ENCODE measurements at regions not wholly inside any gene's neighbourhood (a gene's known extent, or its start where the extent isn't known, plus 50 kb on each side); places are given as distances from the start of the nearest gene placed in this dataset.

- in situ Hi-C loops (cut with MboI; ENCODE audit: low sequenced_read_pairs) = no loop called here
Observed at GRCh38 chr2:221097568-221097915, 474.6 kb downstream of the EPHA4 start.

DNA sequence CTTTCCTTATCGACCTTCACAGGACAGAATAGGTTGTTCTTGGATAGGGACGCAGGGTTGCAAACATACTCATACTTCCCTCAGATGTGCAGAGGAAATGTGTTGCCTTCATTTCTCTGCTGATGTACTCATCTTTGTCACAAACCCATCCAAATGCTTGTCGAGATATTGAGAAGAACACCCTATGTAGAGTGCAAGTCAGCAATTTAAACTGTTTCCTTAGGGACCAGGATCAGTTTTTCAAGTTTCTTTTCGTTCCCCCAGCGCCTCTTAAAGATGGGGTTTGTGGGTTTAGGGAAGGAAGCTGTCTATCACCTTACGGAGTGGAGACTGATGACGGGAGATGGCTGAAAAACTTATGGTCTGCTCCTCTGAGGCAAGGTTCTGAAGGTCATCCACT lies 474.2 kb downstream of the EPHA4 start:
- in situ Hi-C loops (cut with MboI; ENCODE audit: low sequenced_read_pairs) = no loop called here

DNA sequence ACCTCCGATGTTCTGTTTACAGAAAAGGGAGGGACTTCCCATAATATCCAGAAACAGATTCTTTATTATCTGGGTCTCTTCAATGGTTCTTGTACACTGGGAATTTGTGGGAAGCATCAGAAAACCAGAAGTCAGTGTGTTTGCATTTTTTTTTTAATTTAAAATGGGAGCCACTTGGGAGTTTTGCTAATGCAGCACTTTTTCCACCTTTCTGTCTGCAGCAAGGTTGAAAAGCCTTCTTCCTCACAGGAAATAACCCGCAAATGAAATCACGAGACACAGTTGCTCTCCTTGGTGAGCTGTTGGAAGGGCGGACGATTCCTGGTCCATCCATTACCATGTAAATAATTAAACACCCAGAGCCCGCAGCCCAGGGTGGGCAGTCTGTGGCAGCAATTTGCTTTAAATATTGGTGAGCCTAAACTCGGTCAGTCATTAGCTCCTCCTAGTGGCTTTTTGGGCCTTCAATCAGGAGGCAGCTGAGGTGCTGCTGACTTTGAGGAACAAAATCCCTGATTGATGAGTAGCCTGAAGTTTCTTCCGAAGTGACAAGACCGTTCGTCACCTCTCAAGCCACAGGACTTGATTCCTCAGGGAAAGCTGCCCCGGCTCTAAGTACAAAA lies 471.5 kb downstream of the EPHA4 start:
- in situ Hi-C loops (cut with MboI; ENCODE audit: low sequenced_read_pairs) = no loop called here

GRCh38 chr2:221102896-221103688 lies 469.0 kb downstream of the EPHA4 start:
- in situ Hi-C loops (cut with MboI; ENCODE audit: low sequenced_read_pairs) = no loop called here

DNA sequence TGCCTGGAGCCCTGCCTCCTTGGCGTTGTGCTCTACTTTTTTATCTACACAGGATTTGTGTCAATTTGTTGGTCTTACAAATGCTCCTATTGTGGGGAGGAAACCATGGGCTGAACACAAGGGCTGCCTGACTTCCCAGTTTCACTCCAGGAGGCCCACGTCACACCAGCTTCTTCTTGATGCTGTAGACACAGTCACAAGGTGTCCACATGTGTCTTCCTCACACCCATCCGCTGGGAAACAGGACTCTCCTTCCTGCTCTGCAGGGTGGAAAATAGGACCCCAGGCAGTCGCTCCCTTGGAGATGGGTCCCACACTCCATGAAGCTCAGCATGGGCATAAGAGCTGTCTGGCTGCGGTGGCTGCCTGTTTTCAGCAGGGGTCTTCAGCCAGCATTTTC lies 468.2 kb downstream of the EPHA4 start:
- in situ Hi-C loops (cut with MboI; ENCODE audit: low sequenced_read_pairs) = no loop called here

- in situ Hi-C loops (cut with MboI; ENCODE audit: low sequenced_read_pairs) = no loop called here
Observed at GRCh38 chr2:221104361-221104811, 467.7 kb downstream of the EPHA4 start.

DNA sequence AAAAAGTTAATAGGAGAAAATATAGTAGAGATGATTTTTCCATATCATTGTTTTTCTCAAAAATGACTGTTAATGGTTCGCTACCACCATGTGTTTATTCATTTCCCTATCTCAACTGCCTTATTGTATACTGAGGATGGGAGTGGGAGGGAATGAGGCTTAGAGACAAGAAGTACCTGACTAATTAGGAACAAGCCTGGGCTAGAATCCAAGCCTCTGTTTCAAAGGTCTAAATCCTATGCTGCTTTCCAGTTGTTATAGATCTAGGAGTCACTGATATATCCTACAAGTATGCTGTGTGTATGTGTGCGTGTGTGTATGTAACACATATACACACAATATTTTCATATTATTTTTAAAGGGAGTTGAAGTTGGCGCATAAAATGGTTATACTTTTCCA lies 465.9 kb downstream of the EPHA4 start:
- in situ Hi-C loops (cut with MboI; ENCODE audit: low sequenced_read_pairs) = no loop called here

GRCh38 chr2:221107424-221107823 lies 464.7 kb downstream of the EPHA4 start:
- in situ Hi-C loops (cut with MboI; ENCODE audit: low sequenced_read_pairs) = no loop called here

DNA sequence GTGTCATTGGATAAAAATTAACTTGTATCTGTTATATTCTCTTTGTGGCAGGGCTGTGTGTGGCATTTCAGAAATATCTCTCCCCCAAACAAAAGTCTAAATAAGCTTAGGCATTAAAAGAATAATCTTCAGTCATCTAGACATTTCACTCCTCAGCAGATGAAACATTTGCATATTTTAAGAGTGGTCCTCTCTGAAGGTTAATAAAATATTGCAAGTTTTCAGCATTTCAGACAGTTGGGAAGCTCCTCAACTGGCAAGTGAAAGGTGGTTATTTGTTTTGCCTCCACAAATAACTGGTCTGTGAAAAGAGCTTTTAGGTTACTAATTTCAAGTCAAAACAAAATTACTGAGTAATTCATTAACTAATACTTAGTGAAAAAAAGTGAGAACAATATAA lies 462.6 kb downstream of the EPHA4 start:
- in situ Hi-C loops (cut with MboI; ENCODE audit: low sequenced_read_pairs) = no loop called here

DNA sequence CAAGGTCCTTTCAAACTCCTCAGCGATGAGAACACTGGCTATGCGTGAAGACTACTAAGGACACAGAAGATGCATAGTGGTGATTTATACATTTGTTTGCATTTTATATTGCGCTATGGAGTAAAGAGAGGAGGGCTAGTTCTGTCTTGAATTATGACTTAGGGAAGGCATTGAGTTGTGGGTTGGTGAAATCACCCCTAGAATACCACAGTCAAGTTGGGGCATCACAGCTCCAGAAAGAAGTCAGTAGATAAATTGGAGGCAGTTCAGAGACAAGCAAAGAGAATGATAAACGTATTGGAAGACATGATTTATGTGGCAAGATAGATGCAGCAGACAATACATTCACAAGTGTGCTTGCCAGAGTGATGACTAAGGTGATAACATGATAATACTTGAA lies 460.4 kb downstream of the EPHA4 start:
- in situ Hi-C loops (cut with MboI; ENCODE audit: low sequenced_read_pairs) = no loop called here

DNA sequence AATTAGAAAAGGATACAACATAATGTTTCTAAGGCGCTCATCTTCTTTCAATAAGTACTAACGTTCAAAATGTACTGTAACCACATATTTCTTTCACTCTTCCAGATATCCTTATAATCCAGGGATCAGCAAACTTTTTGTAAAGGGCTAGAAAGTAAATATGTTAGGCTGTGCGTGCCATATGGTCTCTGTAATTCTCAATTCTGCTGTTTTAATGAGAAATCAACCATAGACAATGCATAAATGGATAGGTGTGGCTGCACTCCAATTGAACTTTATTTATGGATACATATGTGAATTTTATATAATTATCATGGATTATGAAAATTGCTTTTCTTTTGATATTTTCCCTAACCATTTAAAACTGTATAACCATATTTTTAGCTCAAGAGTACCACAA lies 459.4 kb downstream of the EPHA4 start:
- in situ Hi-C loops (cut with MboI; ENCODE audit: low sequenced_read_pairs) = no loop called here

DNA sequence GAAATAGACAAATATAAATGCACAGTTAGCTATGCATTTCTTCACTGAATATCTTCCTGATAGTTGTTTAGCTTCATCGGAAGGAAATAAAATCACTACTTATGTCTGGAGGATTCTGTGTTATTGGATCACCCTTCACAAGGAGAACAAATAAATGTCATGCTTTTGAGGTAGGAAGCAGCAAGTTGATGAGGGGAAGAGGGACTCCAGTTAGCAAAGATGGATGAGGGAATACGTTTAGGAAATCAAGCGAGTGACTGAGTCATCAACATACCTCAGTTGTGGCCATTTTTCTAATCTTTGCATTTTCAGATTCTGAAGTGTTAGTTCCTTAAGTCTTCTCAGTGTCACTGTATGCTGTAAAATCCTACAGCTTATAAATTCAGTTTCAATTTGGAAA lies 456.2 kb downstream of the EPHA4 start:
- in situ Hi-C loops (cut with MboI; ENCODE audit: low sequenced_read_pairs) = no loop called here

DNA sequence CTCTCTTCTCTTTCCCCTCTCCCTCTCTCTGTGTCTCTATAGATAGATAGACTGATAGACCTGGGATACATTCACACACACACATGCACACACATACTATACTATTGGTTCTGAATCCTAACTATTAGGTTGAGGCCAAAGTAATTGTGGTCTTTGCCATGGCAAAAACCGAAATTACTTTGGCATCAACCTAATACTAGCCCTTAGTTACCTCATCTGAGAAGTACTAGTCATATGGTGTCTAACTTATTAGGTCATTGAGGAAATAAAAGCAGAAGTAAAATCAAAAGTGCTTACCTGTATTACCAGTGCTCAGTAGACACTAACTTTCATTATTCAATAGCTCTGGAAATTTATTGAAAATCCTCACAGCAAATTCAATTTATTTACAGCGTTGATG lies 451.5 kb downstream of the EPHA4 start:
- in situ Hi-C loops (cut with MboI; ENCODE audit: low sequenced_read_pairs) = no loop called here

DNA sequence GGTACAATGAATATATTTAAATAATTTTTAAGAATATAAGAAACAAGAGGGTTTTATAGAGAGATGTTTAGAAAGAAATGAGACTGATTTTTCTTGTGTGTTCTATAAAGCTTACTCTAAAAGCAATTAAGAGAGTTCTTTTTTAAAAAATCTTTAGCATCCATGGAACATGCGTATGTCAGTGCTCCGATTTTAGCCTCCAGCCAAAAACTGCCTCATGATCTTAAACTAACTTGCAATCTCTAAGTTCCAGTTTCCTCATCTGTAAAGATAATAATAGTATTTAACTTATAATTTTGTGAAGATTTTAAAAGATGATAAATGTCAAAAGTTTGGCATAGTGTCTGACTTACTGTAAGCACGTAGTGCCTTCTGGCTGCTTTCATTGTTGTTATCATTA lies 448.7 kb downstream of the EPHA4 start:
- in situ Hi-C loops (cut with MboI; ENCODE audit: low sequenced_read_pairs) = no loop called here

GRCh38 chr2:221124532-221125240 lies 447.4 kb downstream of the EPHA4 start:
- in situ Hi-C loops (cut with MboI; ENCODE audit: low sequenced_read_pairs) = no loop called here

DNA sequence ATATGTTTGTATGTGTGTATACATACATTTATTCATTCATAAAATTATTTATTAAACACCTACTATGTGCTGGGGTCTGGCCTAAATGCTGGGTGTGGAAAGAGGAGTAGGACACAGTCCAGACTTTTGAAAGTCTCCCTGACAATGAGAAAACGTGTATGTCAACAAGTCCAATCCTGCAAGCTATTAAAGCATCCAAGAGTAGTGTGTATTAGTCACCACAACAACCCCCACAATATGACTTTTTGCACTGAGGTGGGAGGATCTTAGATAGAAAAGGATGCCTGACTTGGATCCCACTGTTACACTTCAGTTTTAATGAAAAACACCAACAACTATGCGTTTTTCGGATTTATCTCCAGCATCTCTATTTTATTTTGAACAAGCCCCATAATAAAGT lies 446.4 kb downstream of the EPHA4 start:
- in situ Hi-C loops (cut with MboI; ENCODE audit: low sequenced_read_pairs) = no loop called here

DNA sequence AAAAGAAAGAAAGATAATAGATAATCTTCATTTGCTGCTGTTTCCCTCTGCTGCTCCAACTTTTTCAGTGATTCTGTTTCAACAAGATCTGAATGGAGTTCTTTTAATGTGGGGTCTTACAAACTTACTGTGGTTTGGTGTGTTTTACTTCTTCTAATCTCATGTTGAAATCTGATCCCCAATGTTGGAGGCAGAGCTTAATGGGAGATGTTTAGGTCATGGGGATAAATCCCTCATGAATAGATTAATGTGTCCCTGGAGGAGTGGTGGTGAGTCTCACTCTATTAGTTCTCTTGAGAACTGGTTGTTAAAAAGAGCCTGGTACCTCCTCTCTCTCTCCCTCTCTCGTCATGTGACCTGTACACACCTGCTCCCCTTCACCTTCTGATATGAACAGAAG lies 442.4 kb downstream of the EPHA4 start:
- in situ Hi-C loops (cut with MboI; ENCODE audit: low sequenced_read_pairs) = no loop called here

DNA sequence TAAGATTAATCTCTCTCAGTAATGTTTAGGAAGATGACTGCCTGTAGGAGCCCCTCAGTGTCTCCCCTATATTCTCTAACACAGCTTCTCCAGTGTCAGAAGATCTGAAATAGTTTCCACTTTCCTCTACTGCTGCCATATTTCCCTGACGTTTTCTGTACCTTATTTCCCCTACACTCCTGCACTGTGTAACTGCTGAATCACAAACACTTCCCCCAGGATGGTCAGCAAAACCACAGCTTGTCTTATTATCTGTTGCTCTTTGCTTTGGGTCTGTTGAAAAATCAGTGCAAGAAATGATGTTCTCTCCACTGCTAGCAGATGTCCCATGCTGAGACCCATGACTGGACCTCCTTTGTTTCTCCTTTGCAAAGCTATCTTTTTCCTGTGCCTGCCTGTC lies 441.7 kb downstream of the EPHA4 start:
- in situ Hi-C loops (cut with MboI; ENCODE audit: low sequenced_read_pairs) = no loop called here

DNA sequence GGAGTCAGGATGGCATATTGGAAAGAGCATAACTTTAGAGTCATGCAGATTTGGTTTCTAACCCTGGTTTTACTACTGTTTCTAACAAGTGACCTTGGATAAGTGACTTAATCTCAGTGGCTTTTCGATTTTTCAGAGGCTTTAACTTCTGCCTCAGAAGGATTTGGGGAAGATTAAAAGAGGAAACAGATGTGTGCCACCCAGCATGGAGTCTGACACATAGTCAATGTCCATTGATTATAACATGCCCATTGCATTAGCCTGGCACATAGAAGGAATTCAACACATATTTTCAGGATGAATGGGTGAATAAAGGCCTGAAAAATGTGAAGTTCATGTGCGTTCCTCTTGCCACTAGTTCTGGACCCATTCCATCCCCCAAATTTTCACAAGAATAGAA lies 438.2 kb downstream of the EPHA4 start:
- in situ Hi-C loops (cut with MboI; ENCODE audit: low sequenced_read_pairs) = no loop called here

DNA sequence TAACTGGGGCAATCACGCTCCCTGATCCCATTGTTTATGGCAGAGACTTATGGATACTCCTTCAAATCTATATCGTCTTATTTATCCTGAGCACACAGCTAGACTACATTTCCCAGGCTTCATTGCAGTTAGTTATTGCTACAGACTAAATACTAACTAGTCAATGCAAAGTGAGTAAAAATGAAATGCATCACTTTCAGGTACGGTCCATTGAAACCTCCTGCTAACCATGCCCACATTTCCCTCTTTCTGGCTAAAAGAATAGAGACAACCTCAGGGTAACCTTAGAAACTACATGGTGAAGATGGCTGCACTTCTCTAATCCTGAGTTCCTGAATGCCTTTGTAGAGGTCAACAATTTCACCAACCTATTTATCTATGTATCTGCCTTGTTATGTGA lies 437.4 kb downstream of the EPHA4 start:
- in situ Hi-C loops (cut with MboI; ENCODE audit: low sequenced_read_pairs) = no loop called here

- in situ Hi-C loops (cut with MboI; ENCODE audit: low sequenced_read_pairs) = no loop called here
Observed at GRCh38 chr2:221135699-221136098, 436.4 kb downstream of the EPHA4 start.

GRCh38 chr2:221137385-221137784 lies 434.7 kb downstream of the EPHA4 start:
- in situ Hi-C loops (cut with MboI; ENCODE audit: low sequenced_read_pairs) = no loop called here

Measured in HL-60/S4 (cell line).